ENCODE measurements at regions not wholly inside any gene's neighbourhood (a gene's known extent, or its start where the extent isn't known, plus 50 kb on each side); places are given as distances from the start of the nearest gene placed in this dataset.

GRCh38 chr9:21674894-21675293 lies 127.5 kb upstream of the MTAP start (continued):
- no peak for TF ChIP-seq NFAT5 (CRISPR knock-in tag; IDR thresholded peaks at IDR 0.05)

DNA sequence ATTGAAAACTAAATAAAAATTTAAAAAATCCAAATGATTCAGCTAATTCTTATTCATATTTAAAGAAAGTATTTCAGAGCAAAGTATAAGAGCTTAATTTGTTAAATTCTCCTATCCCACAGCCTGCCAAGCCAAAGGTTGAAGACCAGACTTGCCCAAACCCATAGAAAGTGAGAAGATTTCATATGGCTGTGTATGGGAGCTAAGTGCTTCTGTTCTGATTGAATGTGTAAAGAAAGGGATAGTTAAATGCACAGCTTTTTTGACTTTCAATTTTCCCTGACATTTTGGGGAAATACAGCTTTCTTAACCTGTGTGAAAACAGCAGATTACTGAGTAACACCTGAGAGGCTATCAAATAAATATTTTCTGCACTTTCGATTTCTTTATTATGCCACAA lies 125.0 kb upstream of the MTAP start:
- 3% methylated on average over 1 of the region's 1 CpG for WGBS (ENCODE audit: low lambda C conversion rate)
- Histone ChIP-seq H3K36me3 (replicated peaks in 1 of 2; ENCODE audit: control insufficient read depth in 1 of 2, insufficient read depth in 2 of 2, low read length in 2 of 2) (no peaks in the 10 kb centered on the region), H3K4me1 (ENCODE audit: insufficient read depth, low read length) (no peaks in the 10 kb centered on the region), H3K27me3 (ENCODE audit: control insufficient read depth in 1 of 2, insufficient read depth in 2 of 2, low read length in 2 of 2) (no peaks in the 10 kb centered on the region), H3K27ac (ENCODE audit: extremely low read length, insufficient read depth, low read length) (no peak overlapping the region), H3K4me3 (replicated peaks in 1 of 3; ENCODE audit: insufficient read depth in 1 of 3, low read depth in 2 of 3, low read length in 3 of 3) (no peak overlapping the region), H2AFZ (ENCODE audit: low read length) (no peak overlapping the region), H3K79me2 (ENCODE audit: insufficient read depth, low read length) (no peaks in the 10 kb centered on the region), H4K20me1 (ENCODE audit: insufficient read depth, low read length) (no peaks in the 10 kb centered on the region), H3K9ac (ENCODE audit: insufficient read depth, low read depth, low read length) (no peak overlapping the region), H3K9me3 (ENCODE audit: low read length) (no peaks in the 10 kb centered on the region), H3K4me2 (ENCODE audit: low read depth, low read length) (no peak overlapping the region)
- TF ChIP-seq NPAS2 (CRISPR knock-in tag; IDR thresholded peaks at IDR 0.05; ENCODE audit: borderline replicate concordance) (no peak), ARNT2 (CRISPR knock-in tag; IDR thresholded peaks at IDR 0.05; ENCODE audit: low read depth) (no peak), MIXL1 (CRISPR knock-in tag; IDR thresholded peaks at IDR 0.05) (no peak), ZNF432 (CRISPR knock-in tag; IDR thresholded peaks at IDR 0.05; ENCODE audit: borderline replicate concordance) (no peak), ZNF34 (CRISPR knock-in tag; IDR thresholded peaks at IDR 0.05; ENCODE audit: borderline replicate concordance) (no peak)
- TF ChIP-seq, protein P1, sequence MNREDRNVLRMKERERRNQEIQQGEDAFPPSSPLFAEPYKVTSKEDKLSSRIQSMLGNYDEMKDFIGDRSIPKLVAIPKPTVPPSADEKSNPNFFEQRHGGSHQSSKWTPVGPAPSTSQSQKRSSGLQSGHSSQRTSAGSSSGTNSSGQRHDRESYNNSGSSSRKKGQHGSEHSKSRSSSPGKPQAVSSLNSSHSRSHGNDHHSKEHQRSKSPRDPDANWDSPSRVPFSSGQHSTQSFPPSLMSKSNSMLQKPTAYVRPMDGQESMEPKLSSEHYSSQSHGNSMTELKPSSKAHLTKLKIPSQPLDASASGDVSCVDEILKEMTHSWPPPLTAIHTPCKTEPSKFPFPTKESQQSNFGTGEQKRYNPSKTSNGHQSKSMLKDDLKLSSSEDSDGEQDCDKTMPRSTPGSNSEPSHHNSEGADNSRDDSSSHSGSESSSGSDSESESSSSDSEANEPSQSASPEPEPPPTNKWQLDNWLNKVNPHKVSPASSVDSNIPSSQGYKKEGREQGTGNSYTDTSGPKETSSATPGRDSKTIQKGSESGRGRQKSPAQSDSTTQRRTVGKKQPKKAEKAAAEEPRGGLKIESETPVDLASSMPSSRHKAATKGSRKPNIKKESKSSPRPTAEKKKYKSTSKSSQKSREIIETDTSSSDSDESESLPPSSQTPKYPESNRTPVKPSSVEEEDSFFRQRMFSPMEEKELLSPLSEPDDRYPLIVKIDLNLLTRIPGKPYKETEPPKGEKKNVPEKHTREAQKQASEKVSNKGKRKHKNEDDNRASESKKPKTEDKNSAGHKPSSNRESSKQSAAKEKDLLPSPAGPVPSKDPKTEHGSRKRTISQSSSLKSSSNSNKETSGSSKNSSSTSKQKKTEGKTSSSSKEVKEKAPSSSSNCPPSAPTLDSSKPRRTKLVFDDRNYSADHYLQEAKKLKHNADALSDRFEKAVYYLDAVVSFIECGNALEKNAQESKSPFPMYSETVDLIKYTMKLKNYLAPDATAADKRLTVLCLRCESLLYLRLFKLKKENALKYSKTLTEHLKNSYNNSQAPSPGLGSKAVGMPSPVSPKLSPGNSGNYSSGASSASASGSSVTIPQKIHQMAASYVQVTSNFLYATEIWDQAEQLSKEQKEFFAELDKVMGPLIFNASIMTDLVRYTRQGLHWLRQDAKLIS (CRISPR knock-in tag; IDR thresholded peaks at IDR 0.05): no peak
- TF ChIP-seq, protein P2, sequence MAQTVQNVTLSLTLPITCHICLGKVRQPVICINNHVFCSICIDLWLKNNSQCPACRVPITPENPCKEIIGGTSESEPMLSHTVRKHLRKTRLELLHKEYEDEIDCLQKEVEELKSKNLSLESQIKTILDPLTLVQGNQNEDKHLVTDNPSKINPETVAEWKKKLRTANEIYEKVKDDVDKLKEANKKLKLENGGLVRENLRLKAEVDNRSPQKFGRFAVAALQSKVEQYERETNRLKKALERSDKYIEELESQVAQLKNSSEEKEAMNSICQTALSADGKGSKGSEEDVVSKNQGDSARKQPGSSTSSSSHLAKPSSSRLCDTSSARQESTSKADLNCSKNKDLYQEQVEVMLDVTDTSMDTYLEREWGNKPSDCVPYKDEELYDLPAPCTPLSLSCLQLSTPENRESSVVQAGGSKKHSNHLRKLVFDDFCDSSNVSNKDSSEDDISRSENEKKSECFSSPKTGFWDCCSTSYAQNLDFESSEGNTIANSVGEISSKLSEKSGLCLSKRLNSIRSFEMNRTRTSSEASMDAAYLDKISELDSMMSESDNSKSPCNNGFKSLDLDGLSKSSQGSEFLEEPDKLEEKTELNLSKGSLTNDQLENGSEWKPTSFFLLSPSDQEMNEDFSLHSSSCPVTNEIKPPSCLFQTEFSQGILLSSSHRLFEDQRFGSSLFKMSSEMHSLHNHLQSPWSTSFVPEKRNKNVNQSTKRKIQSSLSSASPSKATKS (CRISPR knock-in tag; IDR thresholded peaks at IDR 0.05): no peak
- TF ChIP-seq, protein P3, sequence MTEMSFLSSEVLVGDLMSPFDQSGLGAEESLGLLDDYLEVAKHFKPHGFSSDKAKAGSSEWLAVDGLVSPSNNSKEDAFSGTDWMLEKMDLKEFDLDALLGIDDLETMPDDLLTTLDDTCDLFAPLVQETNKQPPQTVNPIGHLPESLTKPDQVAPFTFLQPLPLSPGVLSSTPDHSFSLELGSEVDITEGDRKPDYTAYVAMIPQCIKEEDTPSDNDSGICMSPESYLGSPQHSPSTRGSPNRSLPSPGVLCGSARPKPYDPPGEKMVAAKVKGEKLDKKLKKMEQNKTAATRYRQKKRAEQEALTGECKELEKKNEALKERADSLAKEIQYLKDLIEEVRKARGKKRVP (CRISPR knock-in tag; IDR thresholded peaks at IDR 0.05): no peak
- ChIA-PET CTCF (ENCODE audit: low intra/inter-chr PET ratio, low total read pairs) (no interaction called here), POLR2A (no interaction called here)
- no peak for FAIRE-seq
- intact Hi-C loops (cut with micrococcal nuclease; ENCODE audit: unreplicated experiment) (no loop called here), in situ Hi-C loops (cut with HindIII; ENCODE audit: extremely low pct_ligation_motif_present, low pct_unique_long_range_greater_than_20kb) (no loop called here)
- no peak for DNase-seq (ENCODE audit: low spot score)
- no TSS peak for BruUV-seq (replicated peaks)
- no peak for ATAC-seq

Measured in HepG2 (cell line).